Lower leg skin (tissue), 4 donors: ENCODE measurements at regions not wholly inside any gene's neighbourhood (a gene's known extent, or its start where the extent isn't known, plus 50 kb on each side); places are given as distances from the start of the nearest gene placed in this dataset.
"Not testable (repeated sequence)": the region's sequence is repeated elsewhere in the genome, so short reads cannot be mapped to it uniquely, and the experiment has no call there.

Source experiments
- DNase-seq, 2 donors: peaks; one replicate each; pipeline ENCODE4 v3.0.0-alpha.2; 2019; ENCODE audit warnings: low spot score in 2 of 2
- H3K4me3 ChIP-seq: fragments of 200-600 bp; sonication (generic); 2 replicates; pipeline ENCODE4 v1.5.1; 2017; ENCODE audit warnings: mild to moderate bottlenecking, low read depth; ENCODE audit not compliant: poor library complexity, severe bottlenecking
- CTCF ChIP-seq, 3 donors: fragments of 450-650 bp; IDR thresholded peaks; one replicate each; pipeline ENCODE4 v1.5.1; 2016; ENCODE audit warnings: antibody characterized with exemption in 3 of 3, mild to moderate bottlenecking in 3 of 3, moderate library complexity in 2 of 3
- POLR2A ChIP-seq, 2 donors: fragments of 450-650 bp; IDR thresholded peaks; one replicate each; pipeline ENCODE4 v1.6.1; 2016 to 2017; ENCODE audit warnings: antibody characterized with exemption in 2 of 2, mild to moderate bottlenecking in 1 of 2, moderate library complexity in 1 of 2
- WGBS, 2 donors: methylation state at CpG; one replicate each; pipeline ENCODE4 v1.1.5; 2018; 5-methylcytosine and 5-hydroxymethylcytosine counted together
- intact Hi-C: fragments of 100-400 bp; cut with DNase I; formaldehyde crosslinking; loops from one replicate; pipeline ENCODE4 v1.15.0; 2023; ENCODE audit warnings: low total_unique reads

GRCh38 chr13:88031980-88032559 is 360.9 kb downstream of the SLITRK5 start:
- H3K4me3 ChIP-seq: no peak overlapping the region
- no peak for DNase-seq
- intact Hi-C loops: no loop called here
- TF ChIP-seq CTCF (IDR thresholded peaks at IDR 0.05) (no peak), POLR2A (IDR thresholded peaks at IDR 0.05) (no peak)

GRCh38 chr13:88036205-88036604 is 365.0 kb downstream of the SLITRK5 start:
- intact Hi-C loops, H3K4me3 ChIP-seq, DNase-seq: not testable (repeated sequence)
- WGBS, 2 donors: 90 to 93% methylated on average over 8 of the region's 8 CpGs

GRCh38 chr13:88042489-88042888 is 371.3 kb downstream of the SLITRK5 start:
- H3K4me3 ChIP-seq: no peak overlapping the region
- DNase-seq: no peak
- intact Hi-C loops: no loop called here
- no peak for TF ChIP-seq POLR2A (IDR thresholded peaks at IDR 0.05)
- TF ChIP-seq CTCF (IDR thresholded peaks at IDR 0.05): no peak
- WGBS, 2 donors: 27 to 30% methylated on average over 1 of the region's 1 CpG

- 68 to 69% methylated on average over 8 of the region's 8 CpGs for WGBS, 2 donors
- no peak overlapping the region for H3K4me3 ChIP-seq
- no peak for DNase-seq
- intact Hi-C loops: no loop called here
- TF ChIP-seq CTCF (IDR thresholded peaks at IDR 0.05) (no peak), POLR2A (IDR thresholded peaks at IDR 0.05) (no peak)
Observed at GRCh38 chr13:88051746-88052482, 380.7 kb downstream of the SLITRK5 start.

- no peak for DNase-seq
- H3K4me3 ChIP-seq: no peak overlapping the region
- intact Hi-C loops: no loop called here
- no peak for TF ChIP-seq CTCF (IDR thresholded peaks at IDR 0.05)
- no peak for TF ChIP-seq POLR2A (IDR thresholded peaks at IDR 0.05)
- WGBS, 2 donors: 0 to 36% methylated on average over 1 of the region's 1 CpG
Observed at GRCh38 chr13:88063741-88064140, 392.6 kb downstream of the SLITRK5 start.

GRCh38 chr13:88066847-88067246 is 395.7 kb downstream of the SLITRK5 start:
- 80 to 86% methylated on average over 2 of the region's 2 CpGs for WGBS, 2 donors
- no peak for TF ChIP-seq POLR2A (IDR thresholded peaks at IDR 0.05)
- TF ChIP-seq CTCF (IDR thresholded peaks at IDR 0.05): no peak
- intact Hi-C loops: no loop called here
- DNase-seq: no peak
- H3K4me3 ChIP-seq: no peak overlapping the region
